Hepatocyte (in vitro differentiated cells): ENCODE measurements at regions not wholly inside any gene's neighbourhood (a gene's known extent, or its start where the extent isn't known, plus 50 kb on each side); places are given as distances from the start of the nearest gene placed in this dataset.
"Not testable (repeated sequence)": the region's sequence is repeated elsewhere in the genome, so short reads cannot be mapped to it uniquely, and the experiment has no call there.

ENCODE experiments used
- DNase-seq: peaks from one replicate; pipeline ENCODE4 v3.0.0-alpha.2; 2016; ENCODE audit warnings: low spot score
- H2AFZ ChIP-seq: fragments of 200-600 bp; sonication (generic); 2 replicates; pipeline ENCODE4 v1.6.0; 2016; ENCODE audit warnings: antibody characterized with exemption, mild to moderate bottlenecking
- H3K27ac ChIP-seq: fragments of 200-600 bp; sonication (generic); 2 replicates; pipeline ENCODE4 v1.5.1; 2016; ENCODE audit warnings: mild to moderate bottlenecking
- H3K27me3 ChIP-seq: fragments of 200-600 bp; sonication (generic); 2 replicates; pipeline ENCODE4 v1.6.1; 2016
- H3K36me3 ChIP-seq: fragments of 200-600 bp; sonication (generic); replicated peaks from 2 replicates; pipeline ENCODE4 v1.5.1; 2016; ENCODE audit warnings: low read depth; ENCODE audit not compliant: insufficient read depth
- H3K4me1 ChIP-seq: fragments of 200-600 bp; sonication (generic); 2 replicates; pipeline ENCODE4 v1.5.1; 2016; ENCODE audit warnings: mild to moderate bottlenecking, moderate library complexity; ENCODE audit not compliant: insufficient read depth
- H3K4me2 ChIP-seq: fragments of 200-600 bp; sonication (generic); 2 replicates; pipeline ENCODE4 v1.6.0; 2016
- H3K4me3 ChIP-seq: fragments of 200-600 bp; sonication (generic); 2 replicates; pipeline ENCODE4 v1.5.1; 2016; ENCODE audit warnings: mild to moderate bottlenecking
- H3K79me2 ChIP-seq: fragments of 200-600 bp; sonication (generic); 2 replicates; pipeline ENCODE4 v1.6.0; 2017; ENCODE audit warnings: mild to moderate bottlenecking
- H3K9me2 ChIP-seq: fragments of 200-600 bp; sonication (generic); replicated peaks from 2 replicates; pipeline ENCODE4 v1.6.0; 2017; ENCODE audit warnings: mild to moderate bottlenecking; ENCODE audit not compliant: insufficient read depth
- H3K9me3 ChIP-seq: fragments of 200-600 bp; sonication (generic); 2 replicates; pipeline ENCODE4 v1.5.1; 2016; ENCODE audit warnings: low read depth, mild to moderate bottlenecking
- H4K20me1 ChIP-seq: fragments of 200-600 bp; sonication (generic); 2 replicates; pipeline ENCODE4 v1.6.0; 2016; ENCODE audit warnings: mild to moderate bottlenecking; ENCODE audit not compliant: insufficient read depth, poor library complexity, severe bottlenecking
- EZH2 ChIP-seq: fragments of 200-600 bp; sonication (generic); IDR thresholded peaks from 2 replicates; pipeline ENCODE4 v1.6.1; 2016; ENCODE audit warnings: antibody characterized with exemption, mild to moderate bottlenecking, borderline replicate concordance
- EZH2phosphoT487 ChIP-seq: fragments of 200-600 bp; sonication (generic); IDR thresholded peaks from one replicate; pipeline ENCODE4 v1.6.1; 2018; ENCODE audit warnings: antibody characterized with exemption, mild to moderate bottlenecking, low read depth, moderate library complexity; ENCODE audit not compliant: unreplicated experiment, severe bottlenecking
- WGBS: methylation state at CpG from one replicate; pipeline ENCODE4 v1.1.6; 2016; ENCODE audit warnings: low lambda C conversion rate; ENCODE audit errors: missing lambda C conversion rate; 5-methylcytosine and 5-hydroxymethylcytosine counted together
- TF ChIP-seq, protein P1 (sequence below): fragments of 200-600 bp; sonication (generic); IDR thresholded peaks from 2 replicates; pipeline ENCODE4 v1.5.1; 2016; ENCODE audit warnings: antibody characterized with exemption, mild to moderate bottlenecking; ENCODE audit not compliant: poor library complexity

DNA sequence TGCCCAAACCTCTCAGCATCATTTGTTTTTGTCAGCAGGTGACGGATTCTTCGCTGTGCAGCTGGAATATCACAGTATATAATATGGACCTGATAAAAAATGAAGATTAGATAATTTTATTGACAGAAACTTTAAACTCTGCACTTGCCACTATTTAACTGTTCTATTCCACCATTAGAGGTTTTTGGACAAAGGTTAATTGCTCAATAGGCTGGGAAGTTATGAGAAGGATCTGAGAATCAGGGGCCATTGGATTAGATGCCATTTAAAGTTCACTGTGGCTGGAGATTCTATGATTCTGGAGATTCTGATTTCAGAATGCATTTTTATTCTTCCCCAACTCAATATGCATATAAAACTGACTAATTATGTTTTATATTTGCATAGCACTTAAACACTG is 59.8 kb upstream of the ANXA1 start:
- Histone ChIP-seq H3K9me3 (no peaks in the 10 kb centered on the region), H4K20me1 (no peaks in the 10 kb centered on the region), H3K79me2 (no peaks in the 10 kb centered on the region), H3K4me3 (no peak overlapping the region), H3K27ac (no peak overlapping the region), H3K9me2 (no peaks in the 10 kb centered on the region), H2AFZ (no peak overlapping the region), H3K36me3 (no peaks in the 10 kb centered on the region), H3K27me3 (no peaks in the 10 kb centered on the region), H3K4me1 (no peaks in the 10 kb centered on the region), H3K4me2 (no peak overlapping the region)
- WGBS, result 79% methylated on average over 2 of the region's 2 CpGs
- no peak for TF ChIP-seq EZH2phosphoT487
- TF ChIP-seq EZH2, result no peak
- TF ChIP-seq, protein P1, sequence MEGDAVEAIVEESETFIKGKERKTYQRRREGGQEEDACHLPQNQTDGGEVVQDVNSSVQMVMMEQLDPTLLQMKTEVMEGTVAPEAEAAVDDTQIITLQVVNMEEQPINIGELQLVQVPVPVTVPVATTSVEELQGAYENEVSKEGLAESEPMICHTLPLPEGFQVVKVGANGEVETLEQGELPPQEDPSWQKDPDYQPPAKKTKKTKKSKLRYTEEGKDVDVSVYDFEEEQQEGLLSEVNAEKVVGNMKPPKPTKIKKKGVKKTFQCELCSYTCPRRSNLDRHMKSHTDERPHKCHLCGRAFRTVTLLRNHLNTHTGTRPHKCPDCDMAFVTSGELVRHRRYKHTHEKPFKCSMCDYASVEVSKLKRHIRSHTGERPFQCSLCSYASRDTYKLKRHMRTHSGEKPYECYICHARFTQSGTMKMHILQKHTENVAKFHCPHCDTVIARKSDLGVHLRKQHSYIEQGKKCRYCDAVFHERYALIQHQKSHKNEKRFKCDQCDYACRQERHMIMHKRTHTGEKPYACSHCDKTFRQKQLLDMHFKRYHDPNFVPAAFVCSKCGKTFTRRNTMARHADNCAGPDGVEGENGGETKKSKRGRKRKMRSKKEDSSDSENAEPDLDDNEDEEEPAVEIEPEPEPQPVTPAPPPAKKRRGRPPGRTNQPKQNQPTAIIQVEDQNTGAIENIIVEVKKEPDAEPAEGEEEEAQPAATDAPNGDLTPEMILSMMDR, result no peak
- no peak for DNase-seq

DNA sequence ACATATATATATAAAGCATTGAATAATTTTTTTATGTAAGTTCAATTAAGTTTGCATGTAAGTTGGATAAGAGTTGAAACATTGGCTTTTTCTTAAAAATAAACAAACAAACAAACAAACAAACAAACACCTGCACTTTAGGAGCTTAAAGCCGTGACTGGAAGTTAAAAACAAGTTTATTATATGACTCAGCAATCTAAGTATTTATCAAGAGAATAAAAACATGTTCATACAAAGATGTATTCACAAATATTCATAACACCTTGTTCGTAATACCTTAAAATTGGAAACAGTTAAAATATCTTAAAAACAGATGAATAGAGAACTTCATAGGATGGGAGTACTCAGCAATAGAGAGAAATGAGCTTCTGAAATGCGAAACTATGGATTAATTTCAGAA is 61.5 kb upstream of the ANXA1 start:
- Histone ChIP-seq H3K27me3 (no peaks in the 10 kb centered on the region), H3K9me3 (no peaks in the 10 kb centered on the region), H2AFZ (no peak overlapping the region), H3K79me2 (no peaks in the 10 kb centered on the region), H3K4me2 (no peak overlapping the region), H3K9me2 (no peaks in the 10 kb centered on the region), H4K20me1 (no peaks in the 10 kb centered on the region), H3K27ac (no peak overlapping the region), H3K4me1 (no peaks in the 10 kb centered on the region), H3K4me3 (no peak overlapping the region), H3K36me3 (no peaks in the 10 kb centered on the region)
- DNase-seq, result no peak
- 81% methylated on average over 3 of the region's 3 CpGs for WGBS
- TF ChIP-seq EZH2phosphoT487, result no peak
- TF ChIP-seq, protein P1, result no peak
- no peak for TF ChIP-seq EZH2

DNA sequence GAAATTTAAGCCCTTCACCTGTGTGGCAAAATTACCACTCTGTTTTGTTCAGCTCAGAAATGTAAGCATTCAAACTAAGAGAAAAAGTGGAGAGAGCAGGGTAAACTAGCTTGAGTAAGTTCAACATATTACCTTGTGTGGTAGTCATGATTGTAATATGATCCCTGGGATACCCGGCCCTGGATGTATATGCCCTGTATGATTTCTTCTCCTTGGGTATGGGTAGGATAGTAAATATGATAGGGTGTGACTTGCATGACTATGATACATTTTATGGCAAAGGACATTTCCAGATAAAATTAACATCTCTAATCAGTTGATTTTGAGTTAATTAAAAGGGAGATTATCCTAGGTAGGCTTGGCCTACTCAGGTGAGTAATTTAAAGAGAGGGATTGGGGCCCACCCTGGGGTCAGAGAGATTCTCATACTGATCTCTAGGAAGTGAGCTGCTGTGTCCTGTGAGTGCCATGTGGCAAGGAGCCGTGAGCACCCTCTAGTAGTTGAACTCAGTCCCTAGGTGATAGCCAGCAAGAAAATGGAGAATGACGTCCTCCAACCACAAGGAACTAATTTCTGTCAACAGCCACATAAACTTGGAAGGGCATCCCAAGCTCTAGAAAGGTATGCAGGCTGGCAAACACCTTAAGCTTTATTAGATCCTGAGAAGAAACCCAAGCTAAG is 62.2 kb upstream of the ANXA1 start:
- no peak for DNase-seq
- TF ChIP-seq, protein P1, result no peak
- TF ChIP-seq EZH2phosphoT487 (no peak), EZH2 (no peak)
- H3K27ac ChIP-seq, result no peak overlapping the region
- H2AFZ ChIP-seq, result no peak overlapping the region
- no peaks in the 10 kb centered on the region for H3K79me2 ChIP-seq
- no peak overlapping the region for H3K4me3 ChIP-seq
- H3K27me3 ChIP-seq, result no peaks in the 10 kb centered on the region
- H4K20me1 ChIP-seq, result no peaks in the 10 kb centered on the region
- no peaks in the 10 kb centered on the region for H3K9me3 ChIP-seq
- WGBS, result 73% methylated on average over 3 of the region's 3 CpGs
- no peaks in the 10 kb centered on the region for H3K9me2 ChIP-seq
- no peaks in the 10 kb centered on the region for H3K4me1 ChIP-seq
- H3K4me2 ChIP-seq, result no peak overlapping the region
- H3K36me3 ChIP-seq, result no peaks in the 10 kb centered on the region

DNA sequence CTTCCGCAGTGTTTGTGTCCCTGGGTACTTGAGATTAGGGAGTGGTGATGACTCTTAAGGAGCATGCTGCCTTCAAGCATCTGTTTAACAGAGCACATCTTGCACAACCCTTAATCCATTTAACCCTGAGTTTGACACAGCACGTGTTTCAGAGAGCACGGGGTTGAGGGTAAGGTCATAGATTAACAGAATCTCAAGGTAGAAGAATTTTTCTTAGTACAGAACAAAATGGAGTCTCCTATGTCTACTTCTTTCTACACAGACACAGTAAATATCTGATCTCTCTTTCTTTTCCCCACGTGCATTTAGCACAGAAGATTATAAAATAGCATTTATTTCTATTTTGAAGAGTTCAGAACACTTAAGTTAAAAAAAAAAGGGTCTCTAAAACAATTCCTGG is 63.8 kb upstream of the ANXA1 start:
- DNase-seq, H3K9me2 ChIP-seq, H3K4me3 ChIP-seq, H3K27ac ChIP-seq, H3K79me2 ChIP-seq, H3K9me3 ChIP-seq, H2AFZ ChIP-seq, H3K4me1 ChIP-seq, H3K27me3 ChIP-seq, H3K4me2 ChIP-seq, H4K20me1 ChIP-seq, H3K36me3 ChIP-seq: not testable (repeated sequence)
- WGBS, result 58% methylated on average over 3 of the region's 4 CpGs
